ENCODE measurements at regions not wholly inside any gene's neighbourhood (a gene's known extent, or its start where the extent isn't known, plus 50 kb on each side); places are given as distances from the start of the nearest gene placed in this dataset.
A peak's percentile ranks its signal among the peaks of the same experiment; 100 is the strongest.

DNA sequence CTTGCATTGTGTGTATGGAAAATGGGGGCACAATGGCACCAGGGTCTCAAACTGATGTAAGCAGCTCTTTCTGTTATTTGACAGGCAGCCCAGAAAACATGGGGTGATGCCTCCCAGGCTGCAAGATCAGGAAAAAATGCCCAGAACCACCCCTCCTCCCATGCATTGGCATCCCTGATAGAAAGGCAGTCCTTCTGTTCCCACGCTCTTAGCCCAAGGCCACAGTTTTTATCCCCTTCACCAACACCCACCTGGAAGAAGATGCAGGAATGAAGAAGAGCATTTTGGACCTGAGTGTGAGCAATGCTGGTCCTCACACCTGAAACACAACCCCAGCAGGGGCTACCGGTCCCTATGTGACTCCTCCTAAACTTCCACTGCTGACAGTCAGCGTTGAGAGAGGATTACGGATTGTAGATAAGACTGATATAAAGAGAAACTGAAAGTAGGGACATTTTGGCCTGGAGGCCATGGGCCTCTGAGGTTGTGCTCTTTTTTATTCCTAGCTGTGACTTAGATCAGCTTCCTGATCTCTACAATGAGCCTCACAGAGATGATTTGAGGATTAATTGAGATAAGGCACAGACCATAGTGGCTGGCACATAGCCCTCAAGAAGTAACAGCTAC, 386.0 kb upstream of the ATP5MC3 start:
- Mint-ChIP-seq H3K36me3 (no peaks in the 10 kb centered on the region), H3K27ac (no peak overlapping the region), H3K9me3 (no peaks in the 10 kb centered on the region), H3K27me3 (ENCODE audit: low read depth) (no peaks in the 10 kb centered on the region), H3K4me3 (no peak overlapping the region), H3K4me1 (peaks cover 2% of the 10 kb centered on the region)
- ATAC-seq (no peak), DNase-seq (ENCODE audit: low spot score) (no peak)
- TF ChIP-seq ZNF532 (CRISPR knock-in tag; IDR thresholded peaks at IDR 0.05; ENCODE audit: borderline replicate concordance) = no peak
- TF ChIP-seq, protein P1, sequence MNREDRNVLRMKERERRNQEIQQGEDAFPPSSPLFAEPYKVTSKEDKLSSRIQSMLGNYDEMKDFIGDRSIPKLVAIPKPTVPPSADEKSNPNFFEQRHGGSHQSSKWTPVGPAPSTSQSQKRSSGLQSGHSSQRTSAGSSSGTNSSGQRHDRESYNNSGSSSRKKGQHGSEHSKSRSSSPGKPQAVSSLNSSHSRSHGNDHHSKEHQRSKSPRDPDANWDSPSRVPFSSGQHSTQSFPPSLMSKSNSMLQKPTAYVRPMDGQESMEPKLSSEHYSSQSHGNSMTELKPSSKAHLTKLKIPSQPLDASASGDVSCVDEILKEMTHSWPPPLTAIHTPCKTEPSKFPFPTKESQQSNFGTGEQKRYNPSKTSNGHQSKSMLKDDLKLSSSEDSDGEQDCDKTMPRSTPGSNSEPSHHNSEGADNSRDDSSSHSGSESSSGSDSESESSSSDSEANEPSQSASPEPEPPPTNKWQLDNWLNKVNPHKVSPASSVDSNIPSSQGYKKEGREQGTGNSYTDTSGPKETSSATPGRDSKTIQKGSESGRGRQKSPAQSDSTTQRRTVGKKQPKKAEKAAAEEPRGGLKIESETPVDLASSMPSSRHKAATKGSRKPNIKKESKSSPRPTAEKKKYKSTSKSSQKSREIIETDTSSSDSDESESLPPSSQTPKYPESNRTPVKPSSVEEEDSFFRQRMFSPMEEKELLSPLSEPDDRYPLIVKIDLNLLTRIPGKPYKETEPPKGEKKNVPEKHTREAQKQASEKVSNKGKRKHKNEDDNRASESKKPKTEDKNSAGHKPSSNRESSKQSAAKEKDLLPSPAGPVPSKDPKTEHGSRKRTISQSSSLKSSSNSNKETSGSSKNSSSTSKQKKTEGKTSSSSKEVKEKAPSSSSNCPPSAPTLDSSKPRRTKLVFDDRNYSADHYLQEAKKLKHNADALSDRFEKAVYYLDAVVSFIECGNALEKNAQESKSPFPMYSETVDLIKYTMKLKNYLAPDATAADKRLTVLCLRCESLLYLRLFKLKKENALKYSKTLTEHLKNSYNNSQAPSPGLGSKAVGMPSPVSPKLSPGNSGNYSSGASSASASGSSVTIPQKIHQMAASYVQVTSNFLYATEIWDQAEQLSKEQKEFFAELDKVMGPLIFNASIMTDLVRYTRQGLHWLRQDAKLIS (CRISPR knock-in tag; IDR thresholded peaks at IDR 0.05; ENCODE audit: borderline replicate concordance) = no peak
- TF ChIP-seq ETV6 (CRISPR knock-in tag; IDR thresholded peaks at IDR 0.05) = no peak
- no peak for TF ChIP-seq CBFB (CRISPR knock-in tag; IDR thresholded peaks at IDR 0.05; ENCODE audit: low read depth)
- no peak for TF ChIP-seq ELF4 (CRISPR knock-in tag; IDR thresholded peaks at IDR 0.05; ENCODE audit: low read depth)
- no peak for TF ChIP-seq RORB (CRISPR knock-in tag; IDR thresholded peaks at IDR 0.05)
- TF ChIP-seq IRF2 (CRISPR knock-in tag; IDR thresholded peaks at IDR 0.05; ENCODE audit: borderline replicate concordance, low read depth) = no peak
- TF ChIP-seq ATF3 (CRISPR knock-in tag; conservative IDR thresholded peaks at IDR 0.05) = no peak
- no peak for TF ChIP-seq NR3C1 (CRISPR knock-in tag; conservative IDR thresholded peaks at IDR 0.05; ENCODE audit: low read depth)
- no peak for TF ChIP-seq ZNF219 (CRISPR knock-in tag; IDR thresholded peaks at IDR 0.05; ENCODE audit: borderline replicate concordance)
- no peak for TF ChIP-seq HMGA2 (CRISPR knock-in tag; IDR thresholded peaks at IDR 0.05)
- TF ChIP-seq, protein P2, sequence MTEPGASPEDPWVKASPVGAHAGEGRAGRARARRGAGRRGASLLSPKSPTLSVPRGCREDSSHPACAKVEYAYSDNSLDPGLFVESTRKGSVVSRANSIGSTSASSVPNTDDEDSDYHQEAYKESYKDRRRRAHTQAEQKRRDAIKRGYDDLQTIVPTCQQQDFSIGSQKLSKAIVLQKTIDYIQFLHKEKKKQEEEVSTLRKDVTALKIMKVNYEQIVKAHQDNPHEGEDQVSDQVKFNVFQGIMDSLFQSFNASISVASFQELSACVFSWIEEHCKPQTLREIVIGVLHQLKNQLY (CRISPR knock-in tag; IDR thresholded peaks at IDR 0.05) = no peak
- ChIA-PET POLR2A (no interaction called here), CTCF (no interaction called here)

GRCh38 chr2:175560521-175561169, 379.1 kb upstream of the ATP5MC3 start:
- ATAC-seq = no peak
- peak overlapping the region; percentile 49; the same call in 1 of the 2 replicates for H3K27ac Mint-ChIP-seq
- H3K4me3 Mint-ChIP-seq = no peak overlapping the region
- peaks cover 21% of the 10 kb centered on the region for H3K4me1 Mint-ChIP-seq
- no peak for DNase-seq (ENCODE audit: low spot score)
- no peaks in the 10 kb centered on the region for H3K27me3 Mint-ChIP-seq (ENCODE audit: low read depth)
- POLR2A ChIA-PET = no interaction called here
- no peaks in the 10 kb centered on the region for H3K9me3 Mint-ChIP-seq
- CTCF ChIA-PET = no interaction called here
- H3K36me3 Mint-ChIP-seq = no peaks in the 10 kb centered on the region
- TF ChIP-seq NR1H2 (CRISPR knock-in tag; IDR thresholded peaks at IDR 0.05) (no peak), CDX4 (CRISPR knock-in tag; IDR thresholded peaks at IDR 0.05; ENCODE audit: borderline replicate concordance) (no peak), TCF7 (CRISPR knock-in tag; IDR thresholded peaks at IDR 0.05; ENCODE audit: low read depth) (no peak), NFATC4 (CRISPR knock-in tag; IDR thresholded peaks at IDR 0.05) (no peak), GTF2I (CRISPR knock-in tag; conservative IDR thresholded peaks at IDR 0.05) (no peak), HMGXB4 (CRISPR knock-in tag; IDR thresholded peaks at IDR 0.05) (no peak), JUN (CRISPR knock-in tag; IDR thresholded peaks at IDR 0.05) (no peak), ZNF671 (CRISPR knock-in tag; IDR thresholded peaks at IDR 0.05) (no peak), SMAD3 (CRISPR knock-in tag; IDR thresholded peaks at IDR 0.05; ENCODE audit: borderline replicate concordance) (no peak), NR3C1 (CRISPR knock-in tag; conservative IDR thresholded peaks at IDR 0.05; ENCODE audit: low read depth) (no peak)
- TF ChIP-seq, protein P3, sequence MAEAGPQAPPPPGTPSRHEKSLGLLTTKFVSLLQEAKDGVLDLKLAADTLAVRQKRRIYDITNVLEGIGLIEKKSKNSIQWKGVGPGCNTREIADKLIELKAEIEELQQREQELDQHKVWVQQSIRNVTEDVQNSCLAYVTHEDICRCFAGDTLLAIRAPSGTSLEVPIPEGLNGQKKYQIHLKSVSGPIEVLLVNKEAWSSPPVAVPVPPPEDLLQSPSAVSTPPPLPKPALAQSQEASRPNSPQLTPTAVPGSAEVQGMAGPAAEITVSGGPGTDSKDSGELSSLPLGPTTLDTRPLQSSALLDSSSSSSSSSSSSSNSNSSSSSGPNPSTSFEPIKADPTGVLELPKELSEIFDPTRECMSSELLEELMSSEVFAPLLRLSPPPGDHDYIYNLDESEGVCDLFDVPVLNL (CRISPR knock-in tag; IDR thresholded peaks at IDR 0.05; ENCODE audit: borderline replicate concordance, low read depth) = no peak
